BJ (cell line): ENCODE measurements at regions not wholly inside any gene's neighbourhood (a gene's known extent, or its start where the extent isn't known, plus 50 kb on each side); places are given as distances from the start of the nearest gene placed in this dataset.

ENCODE experiments used
- CTCF ChIA-PET: fragments of 350-600 bp; formaldehyde crosslinking; extraction: SDS; loops from one replicate; lab custom pipeline; 2021; ENCODE audit warnings: antibody characterized with exemption, inconsistent platforms; lab: Yijun Ruan, JAX
- POLR2A ChIA-PET: fragments of 300-600 bp; sonication (Branson Sonifier 250); formaldehyde crosslinking; extraction: SDS; loops from one replicate; lab custom pipeline; 2021; ENCODE audit warnings: antibody characterized with exemption; lab: Charles Lee
- DNase-seq: peaks from one replicate; pipeline ENCODE4 v3.0.0-alpha.2; 2011; ENCODE audit warnings: low read depth
- H3K27me3 ChIP-seq: 2 replicates; pipeline ENCODE4 v1.6.0; 2011; ENCODE audit warnings: low read length; ENCODE audit not compliant: control insufficient read depth, insufficient read depth
- H3K36me3 ChIP-seq: 2 replicates; pipeline ENCODE4 v1.5.1; 2011; ENCODE audit warnings: low read length; ENCODE audit not compliant: control insufficient read depth, insufficient read depth
- H3K4me3 ChIP-seq: 2 replicates; pipeline ENCODE4 v1.5.1; 2011; ENCODE audit warnings: low read depth, mild to moderate bottlenecking, control low read depth, low read length
- TF ChIP-seq, protein P1 (sequence below): IDR thresholded peaks from 2 replicates; pipeline ENCODE4 v1.5.1; 2011; ENCODE audit warnings: low read depth, mild to moderate bottlenecking, control low read depth, inconsistent platforms, low read length, moderate library complexity; ENCODE audit not compliant: insufficient read depth

DNA sequence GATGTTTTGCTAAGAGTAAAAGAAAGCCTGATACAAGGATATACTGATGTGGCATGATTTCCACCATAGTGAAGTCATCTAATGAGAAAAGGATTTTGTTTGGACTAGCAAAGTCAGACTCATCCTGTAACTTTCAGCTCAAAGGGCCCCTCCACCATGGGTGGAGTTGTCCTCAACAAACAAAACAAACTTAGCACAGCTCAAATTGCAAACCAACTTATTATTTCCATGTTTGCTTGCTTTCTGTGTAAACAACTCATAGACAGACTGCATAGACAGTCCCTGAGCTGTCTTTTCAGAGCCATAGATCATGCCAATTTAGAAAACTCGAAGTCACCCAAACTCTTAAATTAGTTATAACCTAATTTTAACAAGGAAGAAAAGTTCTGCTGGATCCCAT is 69.4 kb upstream of the VAV3 start:
- CTCF ChIA-PET: interaction anchor here (1.4 kb wide), 1 partner anchor 15 kb away, joined by 4 read pairs; no protein-coding TSS in a partner anchor
- Histone ChIP-seq H3K27me3 (no peaks in the 10 kb centered on the region), H3K4me3 (no peak overlapping the region), H3K36me3 (no peaks in the 10 kb centered on the region)
- TF ChIP-seq, protein P1, sequence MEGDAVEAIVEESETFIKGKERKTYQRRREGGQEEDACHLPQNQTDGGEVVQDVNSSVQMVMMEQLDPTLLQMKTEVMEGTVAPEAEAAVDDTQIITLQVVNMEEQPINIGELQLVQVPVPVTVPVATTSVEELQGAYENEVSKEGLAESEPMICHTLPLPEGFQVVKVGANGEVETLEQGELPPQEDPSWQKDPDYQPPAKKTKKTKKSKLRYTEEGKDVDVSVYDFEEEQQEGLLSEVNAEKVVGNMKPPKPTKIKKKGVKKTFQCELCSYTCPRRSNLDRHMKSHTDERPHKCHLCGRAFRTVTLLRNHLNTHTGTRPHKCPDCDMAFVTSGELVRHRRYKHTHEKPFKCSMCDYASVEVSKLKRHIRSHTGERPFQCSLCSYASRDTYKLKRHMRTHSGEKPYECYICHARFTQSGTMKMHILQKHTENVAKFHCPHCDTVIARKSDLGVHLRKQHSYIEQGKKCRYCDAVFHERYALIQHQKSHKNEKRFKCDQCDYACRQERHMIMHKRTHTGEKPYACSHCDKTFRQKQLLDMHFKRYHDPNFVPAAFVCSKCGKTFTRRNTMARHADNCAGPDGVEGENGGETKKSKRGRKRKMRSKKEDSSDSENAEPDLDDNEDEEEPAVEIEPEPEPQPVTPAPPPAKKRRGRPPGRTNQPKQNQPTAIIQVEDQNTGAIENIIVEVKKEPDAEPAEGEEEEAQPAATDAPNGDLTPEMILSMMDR: no peak
- POLR2A ChIA-PET: no interaction called here
- DNase-seq: no peak

DNA sequence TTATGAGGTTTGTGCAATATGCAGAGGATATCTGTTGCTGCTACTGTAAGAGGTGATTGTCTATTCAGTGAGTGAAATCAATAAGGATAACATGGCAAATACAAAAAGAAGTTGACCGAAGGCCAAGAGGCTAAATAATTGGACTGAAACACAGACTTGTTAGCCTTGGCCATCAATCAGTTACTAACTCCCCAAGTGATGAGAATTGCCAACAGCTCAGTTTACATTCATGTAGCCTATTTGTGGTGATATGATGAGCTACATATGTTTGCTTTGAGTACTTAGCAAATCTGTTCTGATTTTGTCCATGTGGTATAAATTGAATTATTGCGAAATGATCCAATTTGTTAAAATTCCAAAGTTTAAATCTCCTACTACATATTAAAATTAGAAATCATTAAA is 68.6 kb upstream of the VAV3 start:
- Histone ChIP-seq H3K27me3 (no peaks in the 10 kb centered on the region), H3K36me3 (no peaks in the 10 kb centered on the region), H3K4me3 (no peak overlapping the region)
- CTCF ChIA-PET: interaction anchor here (1.4 kb wide), 1 partner anchor 15 kb away, joined by 4 read pairs; no protein-coding TSS in a partner anchor
- TF ChIP-seq, protein P1: no peak
- no peak for DNase-seq
- POLR2A ChIA-PET: no interaction called here

DNA sequence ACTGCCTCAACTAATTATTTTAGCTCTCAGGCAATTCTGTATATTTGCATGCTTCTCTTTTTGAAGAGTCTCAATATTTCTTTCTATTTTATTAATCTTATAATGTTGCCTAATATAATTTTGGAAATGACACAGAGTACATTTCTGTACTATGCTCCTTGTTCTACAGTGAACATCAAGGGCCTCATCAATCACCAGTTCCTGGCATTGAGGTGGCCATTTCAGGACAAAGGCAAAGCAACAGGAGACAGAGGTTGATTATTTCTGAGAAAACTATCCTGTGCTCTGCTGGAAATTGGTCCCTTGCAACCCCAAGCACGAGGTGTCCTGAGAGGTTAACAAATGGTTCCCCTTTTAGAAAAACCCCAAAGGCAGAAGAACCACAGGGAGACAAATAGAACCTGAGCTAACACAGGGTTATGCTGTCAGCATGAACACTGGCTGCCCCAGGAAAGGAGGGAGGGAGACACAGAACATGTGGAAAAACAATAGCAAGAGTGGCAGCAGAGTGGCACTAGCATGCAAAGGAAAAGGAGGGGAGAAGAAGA is 63.9 kb upstream of the VAV3 start:
- no peaks in the 10 kb centered on the region for H3K36me3 ChIP-seq
- POLR2A ChIA-PET: no interaction called here
- no peak overlapping the region for H3K4me3 ChIP-seq
- TF ChIP-seq, protein P1: no peak
- CTCF ChIA-PET: no interaction called here
- no peaks in the 10 kb centered on the region for H3K27me3 ChIP-seq
- DNase-seq: no peak

DNA sequence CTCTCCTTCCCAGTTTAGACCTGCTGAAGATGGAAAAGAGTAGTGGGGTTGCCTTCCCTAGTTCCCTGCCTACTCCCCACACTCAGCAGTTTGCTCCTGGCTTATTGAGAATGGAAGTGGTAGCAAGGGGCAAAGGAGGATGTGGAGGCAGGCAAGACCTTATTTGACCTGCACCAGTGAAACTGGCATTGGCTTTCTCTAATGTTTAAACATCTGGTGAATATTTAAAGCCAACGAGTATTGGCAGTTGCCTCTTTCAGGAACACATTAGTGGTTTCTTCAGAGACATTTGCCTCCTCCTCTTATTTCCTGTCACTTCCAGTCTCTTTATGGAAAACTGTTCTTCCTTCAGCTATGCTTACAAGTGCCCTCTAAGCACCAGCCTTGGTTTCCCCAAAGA is 62.4 kb upstream of the VAV3 start:
- Histone ChIP-seq H3K27me3 (no peaks in the 10 kb centered on the region), H3K36me3 (no peaks in the 10 kb centered on the region), H3K4me3 (no peak overlapping the region)
- POLR2A ChIA-PET: no interaction called here
- DNase-seq: no peak
- CTCF ChIA-PET: no interaction called here
- TF ChIP-seq, protein P1: no peak

DNA sequence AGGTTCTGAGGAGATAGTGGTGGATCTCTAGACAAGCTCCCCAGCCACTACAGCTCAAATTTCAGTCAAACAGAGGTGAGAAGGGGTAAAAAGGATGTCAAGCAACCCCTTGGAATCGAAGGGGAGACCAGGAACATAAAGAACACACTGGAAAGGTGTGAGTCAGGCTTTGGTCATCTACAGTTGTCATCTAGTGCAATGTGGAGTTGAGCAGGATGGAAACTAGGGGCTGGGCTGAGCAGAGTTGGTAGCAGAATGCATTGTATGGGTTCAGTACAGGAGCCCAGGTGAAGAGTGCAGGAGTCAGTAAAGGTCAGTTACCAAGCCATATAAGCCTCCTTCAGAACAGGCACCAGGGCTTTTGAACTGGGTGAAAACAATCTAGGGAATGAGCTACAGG is 52.7 kb upstream of the VAV3 start:
- no peak for DNase-seq
- TF ChIP-seq, protein P1: no peak
- Histone ChIP-seq H3K27me3 (no peaks in the 10 kb centered on the region; the same call in 1 of the 2 replicates), H3K36me3 (no peaks in the 10 kb centered on the region), H3K4me3 (no peak overlapping the region)
- POLR2A ChIA-PET: no interaction called here
- CTCF ChIA-PET: no interaction called here
